HepG2 (cell line): ENCODE measurements at regions not wholly inside any gene's neighbourhood (a gene's known extent, or its start where the extent isn't known, plus 50 kb on each side); places are given as distances from the start of the nearest gene placed in this dataset.

Experiments
- BORCS8-MEF2B ChIP-seq: sonication (generic); formaldehyde crosslinking; IDR thresholded peaks from 2 replicates; pipeline ENCODE4 v1.8.0; 2022; ENCODE audit warnings: mild to moderate bottlenecking, missing genetic modification reagents
- CEBPG ChIP-seq: IDR thresholded peaks from 2 replicates; pipeline ENCODE4 v1.6.1; 2016
- ERF ChIP-seq: IDR thresholded peaks from 2 replicates; pipeline ENCODE4 v1.6.1; 2018; ENCODE audit warnings: missing biosample characterization, missing genetic modification reagents
- GABPB1 ChIP-seq: IDR thresholded peaks from 2 replicates; pipeline ENCODE4 v1.6.1; 2016; ENCODE audit warnings: mild to moderate bottlenecking, missing genetic modification reagents, moderate library complexity, missing compliant biosample characterization
- HDAC2 ChIP-seq: sonication (generic); formaldehyde crosslinking; IDR thresholded peaks from 2 replicates; pipeline ENCODE4 v1.4.0; 2020; ENCODE audit warnings: missing genetic modification reagents
- KDM2A ChIP-seq: sonication (generic); formaldehyde crosslinking; IDR thresholded peaks from 2 replicates; pipeline ENCODE4 v1.4.0; 2020; ENCODE audit warnings: low read depth, missing genetic modification reagents, borderline replicate concordance
- KIAA2018 ChIP-seq: sonication (generic); formaldehyde crosslinking; IDR thresholded peaks from 2 replicates; pipeline ENCODE4 v1.5.0; 2020; ENCODE audit warnings: mild to moderate bottlenecking, missing genetic modification reagents, borderline replicate concordance
- KLF11 ChIP-seq: IDR thresholded peaks from 2 replicates; pipeline ENCODE4 v1.6.1; 2016; ENCODE audit warnings: missing compliant biosample characterization
- KMT2B ChIP-seq: IDR thresholded peaks from 2 replicates; pipeline ENCODE4 v1.6.1; 2016; ENCODE audit warnings: missing genetic modification reagents, missing compliant biosample characterization
- MTF1 ChIP-seq: sonication (generic); formaldehyde crosslinking; IDR thresholded peaks from 2 replicates; pipeline ENCODE4 v1.5.0; 2020; ENCODE audit warnings: missing genetic modification reagents
- NFE2L2 ChIP-seq: fragments of 150-350 bp; IDR thresholded peaks from 2 replicates; pipeline ENCODE4 v1.6.1; 2014; ENCODE audit warnings: low read length
- TFDP1 ChIP-seq: IDR thresholded peaks from 2 replicates; pipeline ENCODE4 v1.6.1; 2016; ENCODE audit warnings: missing compliant biosample characterization, missing genetic modification reagents, borderline replicate concordance
- ZBTB33 ChIP-seq: sonication (generic); formaldehyde crosslinking; IDR thresholded peaks from 2 replicates; pipeline ENCODE4 v1.4.0; 2020; ENCODE audit warnings: missing genetic modification reagents
- ZBTB37 ChIP-seq: sonication (generic); formaldehyde crosslinking; IDR thresholded peaks from 2 replicates; pipeline ENCODE4 v1.4.0; 2020; ENCODE audit warnings: mild to moderate bottlenecking, missing genetic modification reagents
- ZNF777 ChIP-seq: sonication (generic); formaldehyde crosslinking; IDR thresholded peaks from 2 replicates; pipeline ENCODE4 v1.4.0; 2020; ENCODE audit warnings: missing genetic modification reagents
- ZNF792 ChIP-seq: IDR thresholded peaks from 2 replicates; pipeline ENCODE4 v1.6.1; 2016
- TF ChIP-seq, protein P1 (sequence below): sonication (generic); formaldehyde crosslinking; IDR thresholded peaks from 2 replicates; pipeline ENCODE4 v1.4.0; 2020; ENCODE audit warnings: missing genetic modification reagents, mild to moderate bottlenecking, borderline replicate concordance

GRCh38 chr1:178031856-178032320, 62.0 kb upstream of the RASAL2 start (continued):
- TF ChIP-seq, protein P1, sequence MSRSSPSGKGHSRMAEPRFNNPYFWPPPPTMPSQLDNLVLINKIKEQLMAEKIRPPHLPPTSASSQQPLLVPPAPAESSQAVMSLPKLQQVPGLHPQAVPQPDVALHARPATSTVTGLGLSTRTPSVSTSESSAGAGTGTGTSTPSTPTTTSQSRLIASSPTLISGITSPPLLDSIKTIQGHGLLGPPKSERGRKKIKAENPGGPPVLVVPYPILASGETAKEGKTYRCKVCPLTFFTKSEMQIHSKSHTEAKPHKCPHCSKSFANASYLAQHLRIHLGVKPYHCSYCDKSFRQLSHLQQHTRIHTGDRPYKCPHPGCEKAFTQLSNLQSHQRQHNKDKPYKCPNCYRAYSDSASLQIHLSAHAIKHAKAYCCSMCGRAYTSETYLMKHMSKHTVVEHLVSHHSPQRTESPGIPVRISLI (CRISPR knock-in tag): no peak
- TF ChIP-seq TFDP1 (CRISPR knock-in tag) (no peak), ZNF792 (CRISPR knock-in tag) (peak; percentile 44; the same call in 1 of the 2 replicates), ERF (peak; percentile 32; the same call in 1 of the 2 replicates), CEBPG (CRISPR knock-in tag) (peak; percentile 8; the same call in 1 of the 2 replicates), NFE2L2 (no peak), KIAA2018 (CRISPR knock-in tag) (no peak), KLF11 (no peak), HDAC2 (CRISPR knock-in tag) (peak; percentile 24; the same call in 1 of the 2 replicates), ZBTB37 (CRISPR knock-in tag) (no peak), ZBTB33 (CRISPR knock-in tag) (0 out of 2 replicates have a peak, but pooled peaks have one; percentile 46), GABPB1 (CRISPR knock-in tag) (no peak), KMT2B (CRISPR knock-in tag) (0 out of 2 replicates have a peak, but pooled peaks have one; percentile 32), MTF1 (CRISPR knock-in tag) (no peak), BORCS8-MEF2B (CRISPR knock-in tag) (0 out of 2 replicates have a peak, but pooled peaks have one; percentile 25), ZNF777 (CRISPR knock-in tag) (no peak), KDM2A (CRISPR knock-in tag) (no peak)
